Right atrium auricular region (tissue), 2 donors: ENCODE measurements at regions not wholly inside any gene's neighbourhood (a gene's known extent, or its start where the extent isn't known, plus 50 kb on each side); places are given as distances from the start of the nearest gene placed in this dataset.

Experiments
- DNase-seq: peaks from one replicate; pipeline ENCODE4 v3.0.0-alpha.2; 2019; ENCODE audit warnings: low spot score
- H3K27ac ChIP-seq, 2 donors: fragments of 200-600 bp; sonication (generic); 1 replicate in 1 of 2; 2 replicates in 1 of 2; pipeline ENCODE4 v1.5.1; 2016 to 2019
- H3K27me3 ChIP-seq, 2 donors: fragments of 200-600 bp; sonication (generic); one replicate each; pipeline versions ENCODE4 v1.5.1 to v1.6.0; 2017 to 2019
- H3K36me3 ChIP-seq: fragments of 200-600 bp; sonication (generic); one replicate; pipeline ENCODE4 v1.5.1; 2016
- H3K4me1 ChIP-seq, 2 donors: fragments of 200-600 bp; sonication (generic); one replicate each; pipeline versions ENCODE4 v1.5.1 to v1.6.0; 2017 to 2019
- H3K4me3 ChIP-seq, 2 donors: fragments of 200-600 bp; sonication (generic); 1 replicate in 1 of 2; 2 replicates in 1 of 2; pipeline ENCODE4 v1.5.1; 2017 to 2019; ENCODE audit warnings: mild to moderate bottlenecking in 1 of 2, moderate library complexity in 1 of 2
- H3K9me3 ChIP-seq, 2 donors: fragments of 200-600 bp; sonication (generic); one replicate each; pipeline ENCODE4 v1.5.1; 2019
- TF ChIP-seq, protein P1 (sequence below), 2 donors: fragments of 200-600 bp; sonication (generic); IDR thresholded peaks; one replicate each; pipeline ENCODE4 v1.5.1; 2019; ENCODE audit warnings: antibody characterized with exemption in 2 of 2

DNA sequence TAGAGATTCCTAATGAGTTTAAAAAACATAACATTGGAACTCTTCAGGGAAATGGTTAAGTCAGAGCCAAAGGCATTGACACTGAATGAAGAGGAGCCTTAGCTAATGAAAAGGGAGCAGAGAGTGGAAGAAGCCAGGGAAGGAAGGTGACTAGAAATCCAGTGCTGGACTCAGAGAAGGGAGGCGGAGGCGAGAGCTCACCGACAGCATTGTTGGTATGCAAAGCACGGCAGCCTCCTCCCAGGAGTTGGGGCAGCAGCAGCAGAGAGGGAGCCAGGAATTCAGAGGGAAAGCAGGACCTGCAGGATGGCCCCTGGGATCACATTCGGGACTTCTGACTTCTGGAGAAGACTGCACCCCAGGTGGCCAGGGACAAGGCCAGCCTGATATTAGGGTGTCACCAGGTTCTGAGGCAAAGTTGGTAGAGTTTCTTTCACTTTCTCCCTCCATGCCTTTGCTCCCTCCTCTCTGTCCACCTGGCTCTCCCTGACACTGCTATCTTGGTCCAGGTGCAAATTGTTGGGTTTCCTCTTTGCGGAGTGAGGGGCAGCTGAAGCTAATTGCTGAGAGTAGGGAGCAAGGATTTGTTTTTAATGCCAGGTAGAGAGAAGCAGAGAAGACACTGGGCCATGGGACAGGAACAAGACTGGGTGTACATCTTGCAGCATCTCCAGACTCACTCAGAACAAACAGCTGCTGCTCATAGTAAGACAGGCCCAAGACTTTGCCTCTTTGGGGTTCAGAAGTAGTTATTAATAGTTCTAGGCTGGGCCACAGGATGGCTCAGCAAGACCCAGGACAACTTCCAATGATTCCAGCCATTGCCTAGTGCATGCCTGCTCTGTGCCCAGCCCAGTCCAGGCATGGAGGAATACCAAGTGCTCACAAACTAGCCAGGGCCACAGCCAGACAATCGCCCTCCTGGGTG, 157.9 kb downstream of the TLE3 start:
- H3K9me3 ChIP-seq: peaks cover 0 to 14% of the 10 kb centered on the region in 2 donors
- no peak overlapping the region for H3K4me3 ChIP-seq
- TF ChIP-seq, protein P1, sequence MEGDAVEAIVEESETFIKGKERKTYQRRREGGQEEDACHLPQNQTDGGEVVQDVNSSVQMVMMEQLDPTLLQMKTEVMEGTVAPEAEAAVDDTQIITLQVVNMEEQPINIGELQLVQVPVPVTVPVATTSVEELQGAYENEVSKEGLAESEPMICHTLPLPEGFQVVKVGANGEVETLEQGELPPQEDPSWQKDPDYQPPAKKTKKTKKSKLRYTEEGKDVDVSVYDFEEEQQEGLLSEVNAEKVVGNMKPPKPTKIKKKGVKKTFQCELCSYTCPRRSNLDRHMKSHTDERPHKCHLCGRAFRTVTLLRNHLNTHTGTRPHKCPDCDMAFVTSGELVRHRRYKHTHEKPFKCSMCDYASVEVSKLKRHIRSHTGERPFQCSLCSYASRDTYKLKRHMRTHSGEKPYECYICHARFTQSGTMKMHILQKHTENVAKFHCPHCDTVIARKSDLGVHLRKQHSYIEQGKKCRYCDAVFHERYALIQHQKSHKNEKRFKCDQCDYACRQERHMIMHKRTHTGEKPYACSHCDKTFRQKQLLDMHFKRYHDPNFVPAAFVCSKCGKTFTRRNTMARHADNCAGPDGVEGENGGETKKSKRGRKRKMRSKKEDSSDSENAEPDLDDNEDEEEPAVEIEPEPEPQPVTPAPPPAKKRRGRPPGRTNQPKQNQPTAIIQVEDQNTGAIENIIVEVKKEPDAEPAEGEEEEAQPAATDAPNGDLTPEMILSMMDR (IDR thresholded peaks at IDR 0.05): no peak
- H3K36me3 ChIP-seq: no peaks in the 10 kb centered on the region
- no peaks in the 10 kb centered on the region for H3K27me3 ChIP-seq
- no peak for DNase-seq
- no peak overlapping the region for H3K27ac ChIP-seq
- no peaks in the 10 kb centered on the region for H3K4me1 ChIP-seq

DNA sequence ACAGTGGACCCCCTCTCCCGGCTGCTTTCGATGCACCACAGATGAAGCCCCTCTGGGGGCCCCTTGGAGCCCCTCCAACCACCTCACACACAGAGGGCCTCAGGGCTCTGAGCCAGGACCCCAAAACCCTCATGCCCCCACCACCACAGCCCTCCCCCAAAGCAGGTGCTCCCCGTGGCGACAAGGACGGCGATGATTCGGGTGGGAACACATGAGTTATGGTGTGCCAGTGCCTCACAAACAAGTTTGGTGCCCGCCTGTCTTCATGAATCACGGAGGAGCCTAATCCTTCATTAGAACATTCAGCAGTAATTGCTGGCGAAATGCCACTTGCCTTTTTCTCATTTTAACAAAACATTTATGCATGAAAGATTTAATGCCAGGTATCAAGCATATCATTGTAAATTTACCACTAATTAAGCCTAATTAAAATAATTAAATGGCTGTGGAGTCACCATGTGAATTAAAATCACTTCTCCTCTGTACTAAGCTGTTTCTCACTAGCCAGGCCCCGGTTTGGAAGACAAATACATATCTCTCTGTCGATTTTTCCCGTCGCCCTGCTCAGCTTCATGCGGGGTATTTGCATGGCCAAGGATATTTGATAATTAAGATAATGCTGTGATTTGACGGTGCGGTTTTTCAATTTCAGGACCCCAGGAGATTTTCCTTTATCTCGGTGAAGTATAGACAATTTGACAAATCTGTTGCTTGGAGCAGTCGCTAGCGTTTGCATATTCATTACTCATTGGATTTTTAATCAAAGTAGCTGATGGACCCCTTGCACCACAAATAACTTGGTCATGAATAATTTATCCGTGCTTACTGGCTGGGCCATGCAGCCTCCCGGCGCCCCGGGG, 157.0 kb downstream of the TLE3 start:
- TF ChIP-seq, protein P1 (IDR thresholded peaks at IDR 0.05): no peak
- H3K9me3 ChIP-seq: peaks cover 0 to 5% of the 10 kb centered on the region in 2 donors
- no peaks in the 10 kb centered on the region for H3K36me3 ChIP-seq
- no peak for DNase-seq
- no peaks in the 10 kb centered on the region for H3K4me1 ChIP-seq
- H3K27ac ChIP-seq: no peak overlapping the region
- H3K27me3 ChIP-seq: no peaks in the 10 kb centered on the region
- H3K4me3 ChIP-seq: no peak overlapping the region

DNA sequence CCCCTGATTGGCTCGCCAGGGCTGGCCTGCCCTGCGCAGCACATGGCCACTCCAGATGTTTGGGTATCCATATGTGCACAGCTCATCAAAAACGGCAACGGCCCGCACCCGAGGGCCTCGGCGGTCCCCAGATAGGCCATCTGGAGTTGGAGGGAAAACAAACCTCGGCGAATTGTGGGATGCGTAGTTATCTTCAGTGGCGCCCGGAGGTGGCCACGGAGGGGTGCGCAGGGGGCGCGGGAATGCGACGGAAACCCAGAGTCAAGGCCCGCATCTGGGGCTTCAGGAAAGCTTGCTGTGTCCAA, 156.5 kb downstream of the TLE3 start:
- Histone ChIP-seq H3K4me3 (no peak overlapping the region), H3K27ac (no peak overlapping the region), H3K27me3 (no peaks in the 10 kb centered on the region), H3K36me3 (no peaks in the 10 kb centered on the region), H3K4me1 (no peaks in the 10 kb centered on the region), H3K9me3 (no peaks in the 10 kb centered on the region)
- TF ChIP-seq, protein P1 (IDR thresholded peaks at IDR 0.05): no peak
- no peak for DNase-seq

DNA sequence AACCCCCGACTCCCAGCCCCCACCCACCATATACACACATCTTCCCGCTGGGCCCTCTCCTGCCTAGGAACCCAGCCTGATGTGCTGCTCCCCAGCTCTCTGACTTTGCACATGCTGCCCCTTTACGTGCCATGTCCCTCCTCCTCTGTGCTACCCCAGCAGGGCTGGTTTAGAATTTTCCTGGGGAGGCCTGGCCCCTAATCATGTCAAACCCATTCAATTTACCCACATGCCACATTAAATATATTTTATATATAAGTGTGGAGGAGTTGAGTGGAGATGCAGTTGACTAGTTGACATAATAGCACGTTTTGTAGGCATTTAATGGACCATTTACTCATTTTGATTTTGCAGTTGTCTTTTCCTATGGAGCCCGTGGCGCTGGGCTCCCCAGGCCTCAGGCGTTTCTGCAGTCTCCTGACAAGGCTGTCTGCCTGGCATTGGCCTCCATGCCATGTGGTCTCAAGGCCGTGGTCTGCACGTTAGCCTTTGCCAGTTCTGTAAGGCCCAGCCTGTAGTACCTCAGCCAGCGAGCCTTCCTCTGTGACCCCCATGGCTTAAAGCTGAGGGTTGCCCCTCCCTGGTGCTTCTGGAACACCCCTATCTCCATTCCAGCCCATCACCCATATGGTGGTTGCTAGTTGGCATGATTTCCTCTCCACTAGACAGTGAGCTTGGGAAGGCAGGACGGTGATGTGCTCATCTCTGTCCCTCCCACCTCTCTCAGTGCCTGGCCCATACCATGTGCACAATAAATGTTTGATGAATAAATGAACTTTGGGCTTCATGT, 155.8 kb downstream of the TLE3 start:
- Histone ChIP-seq H3K36me3 (no peaks in the 10 kb centered on the region), H3K9me3 (no peaks in the 10 kb centered on the region), H3K4me3 (no peak overlapping the region), H3K27ac (no peak overlapping the region), H3K4me1 (no peaks in the 10 kb centered on the region), H3K27me3 (no peaks in the 10 kb centered on the region)
- DNase-seq: no peak
- TF ChIP-seq, protein P1 (IDR thresholded peaks at IDR 0.05): no peak

DNA sequence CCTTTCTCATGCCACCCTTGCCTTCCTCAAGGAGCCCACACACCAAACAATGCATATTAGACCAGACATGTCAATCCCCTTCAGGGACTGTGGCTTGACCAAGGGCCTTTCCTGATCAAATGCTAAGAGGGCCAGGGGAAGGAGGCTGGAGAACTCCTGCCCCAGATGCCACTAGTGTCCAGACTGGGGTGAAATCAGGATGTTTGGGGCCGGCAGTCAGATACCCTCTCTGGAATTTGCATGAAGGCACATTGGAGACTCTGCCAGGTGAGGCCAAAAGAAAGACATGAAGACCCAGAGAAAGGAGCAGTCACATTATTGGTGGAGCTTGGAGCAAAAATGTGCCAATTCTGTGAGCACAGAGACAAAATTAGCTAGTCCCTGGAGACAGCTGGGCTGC, 154.1 kb downstream of the TLE3 start:
- no peak for DNase-seq
- no peaks in the 10 kb centered on the region for H3K4me1 ChIP-seq
- TF ChIP-seq, protein P1 (IDR thresholded peaks at IDR 0.05): no peak
- no peaks in the 10 kb centered on the region for H3K27me3 ChIP-seq
- H3K9me3 ChIP-seq: no peaks in the 10 kb centered on the region
- no peaks in the 10 kb centered on the region for H3K36me3 ChIP-seq
- H3K4me3 ChIP-seq: no peak overlapping the region
- H3K27ac ChIP-seq: no peak overlapping the region
